ENCODE measurements at regions not wholly inside any gene's neighbourhood (a gene's known extent, or its start where the extent isn't known, plus 50 kb on each side); places are given as distances from the start of the nearest gene placed in this dataset.

DNA sequence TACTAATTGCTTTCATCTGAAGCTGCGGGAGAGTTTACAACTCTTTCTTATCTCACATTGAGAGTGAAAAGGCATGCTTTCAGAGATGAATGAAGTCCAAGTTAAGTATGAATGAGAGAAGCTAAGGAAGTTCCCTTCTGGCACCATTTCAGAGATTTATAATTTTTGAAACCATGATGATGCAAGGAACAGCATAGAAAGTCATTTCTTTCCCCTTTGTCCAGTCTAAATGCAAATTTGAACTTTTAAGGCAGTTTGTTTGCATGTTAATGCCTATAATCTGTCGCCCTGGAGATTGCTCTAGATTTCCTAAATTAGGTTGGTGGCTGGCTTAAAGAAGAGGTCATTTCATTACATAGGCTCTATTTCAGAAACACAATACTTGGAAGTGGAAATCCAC lies 594.8 kb upstream of the GOT2 start:
- TF ChIP-seq, protein P1, sequence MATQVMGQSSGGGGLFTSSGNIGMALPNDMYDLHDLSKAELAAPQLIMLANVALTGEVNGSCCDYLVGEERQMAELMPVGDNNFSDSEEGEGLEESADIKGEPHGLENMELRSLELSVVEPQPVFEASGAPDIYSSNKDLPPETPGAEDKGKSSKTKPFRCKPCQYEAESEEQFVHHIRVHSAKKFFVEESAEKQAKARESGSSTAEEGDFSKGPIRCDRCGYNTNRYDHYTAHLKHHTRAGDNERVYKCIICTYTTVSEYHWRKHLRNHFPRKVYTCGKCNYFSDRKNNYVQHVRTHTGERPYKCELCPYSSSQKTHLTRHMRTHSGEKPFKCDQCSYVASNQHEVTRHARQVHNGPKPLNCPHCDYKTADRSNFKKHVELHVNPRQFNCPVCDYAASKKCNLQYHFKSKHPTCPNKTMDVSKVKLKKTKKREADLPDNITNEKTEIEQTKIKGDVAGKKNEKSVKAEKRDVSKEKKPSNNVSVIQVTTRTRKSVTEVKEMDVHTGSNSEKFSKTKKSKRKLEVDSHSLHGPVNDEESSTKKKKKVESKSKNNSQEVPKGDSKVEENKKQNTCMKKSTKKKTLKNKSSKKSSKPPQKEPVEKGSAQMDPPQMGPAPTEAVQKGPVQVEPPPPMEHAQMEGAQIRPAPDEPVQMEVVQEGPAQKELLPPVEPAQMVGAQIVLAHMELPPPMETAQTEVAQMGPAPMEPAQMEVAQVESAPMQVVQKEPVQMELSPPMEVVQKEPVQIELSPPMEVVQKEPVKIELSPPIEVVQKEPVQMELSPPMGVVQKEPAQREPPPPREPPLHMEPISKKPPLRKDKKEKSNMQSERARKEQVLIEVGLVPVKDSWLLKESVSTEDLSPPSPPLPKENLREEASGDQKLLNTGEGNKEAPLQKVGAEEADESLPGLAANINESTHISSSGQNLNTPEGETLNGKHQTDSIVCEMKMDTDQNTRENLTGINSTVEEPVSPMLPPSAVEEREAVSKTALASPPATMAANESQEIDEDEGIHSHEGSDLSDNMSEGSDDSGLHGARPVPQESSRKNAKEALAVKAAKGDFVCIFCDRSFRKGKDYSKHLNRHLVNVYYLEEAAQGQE (IDR thresholded peaks at IDR 0.05; ENCODE audit: insufficient read depth in 1 of 2, low read depth in 2 of 2, low read length in 1 of 2) = no peak
- TF ChIP-seq SIN3A (IDR thresholded peaks at IDR 0.05; ENCODE audit: borderline replicate concordance, insufficient read depth, low read depth, low read length) (no peak), POLR2AphosphoS5 (IDR thresholded peaks at IDR 0.05; ENCODE audit: low read depth, low read length) (no peak), TCF7L2 (IDR thresholded peaks at IDR 0.05; ENCODE audit: low read depth, low read length) (no peak)
- TF ChIP-seq, protein P2, sequence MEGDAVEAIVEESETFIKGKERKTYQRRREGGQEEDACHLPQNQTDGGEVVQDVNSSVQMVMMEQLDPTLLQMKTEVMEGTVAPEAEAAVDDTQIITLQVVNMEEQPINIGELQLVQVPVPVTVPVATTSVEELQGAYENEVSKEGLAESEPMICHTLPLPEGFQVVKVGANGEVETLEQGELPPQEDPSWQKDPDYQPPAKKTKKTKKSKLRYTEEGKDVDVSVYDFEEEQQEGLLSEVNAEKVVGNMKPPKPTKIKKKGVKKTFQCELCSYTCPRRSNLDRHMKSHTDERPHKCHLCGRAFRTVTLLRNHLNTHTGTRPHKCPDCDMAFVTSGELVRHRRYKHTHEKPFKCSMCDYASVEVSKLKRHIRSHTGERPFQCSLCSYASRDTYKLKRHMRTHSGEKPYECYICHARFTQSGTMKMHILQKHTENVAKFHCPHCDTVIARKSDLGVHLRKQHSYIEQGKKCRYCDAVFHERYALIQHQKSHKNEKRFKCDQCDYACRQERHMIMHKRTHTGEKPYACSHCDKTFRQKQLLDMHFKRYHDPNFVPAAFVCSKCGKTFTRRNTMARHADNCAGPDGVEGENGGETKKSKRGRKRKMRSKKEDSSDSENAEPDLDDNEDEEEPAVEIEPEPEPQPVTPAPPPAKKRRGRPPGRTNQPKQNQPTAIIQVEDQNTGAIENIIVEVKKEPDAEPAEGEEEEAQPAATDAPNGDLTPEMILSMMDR (IDR thresholded peaks at IDR 0.05) = no peak
- Histone ChIP-seq H3K4me3 (ENCODE audit: low read depth in 2 of 2, low read length in 2 of 2) (no peak overlapping the region), H3K27me3 (ENCODE audit: control insufficient read depth, insufficient read depth, low read length) (no peaks in the 10 kb centered on the region), H3K9me3 (ENCODE audit: control insufficient read depth, insufficient read depth, low read depth, low read length) (no peaks in the 10 kb centered on the region), H3K36me3 (ENCODE audit: control insufficient read depth, insufficient read depth, low read length) (no peaks in the 10 kb centered on the region), H3K4me1 (ENCODE audit: control insufficient read depth, insufficient read depth, low read length) (no peaks in the 10 kb centered on the region), H3K27ac (ENCODE audit: low read length) (no peak overlapping the region)
- BruUV-seq (replicated peaks) = no TSS peak
- DNase-seq (ENCODE audit: low read depth, low spot score) (no peak), ATAC-seq (no peak)
- intact Hi-C loops (cut with micrococcal nuclease; ENCODE audit: unreplicated experiment) (no loop called here), in situ Hi-C loops (cut with HindIII; ENCODE audit: low pct_unique_long_range_greater_than_20kb, low sequenced_read_pairs) (no loop called here)
- POLR2A ChIA-PET = no interaction called here
- CTCF ChIA-PET = no interaction called here

DNA sequence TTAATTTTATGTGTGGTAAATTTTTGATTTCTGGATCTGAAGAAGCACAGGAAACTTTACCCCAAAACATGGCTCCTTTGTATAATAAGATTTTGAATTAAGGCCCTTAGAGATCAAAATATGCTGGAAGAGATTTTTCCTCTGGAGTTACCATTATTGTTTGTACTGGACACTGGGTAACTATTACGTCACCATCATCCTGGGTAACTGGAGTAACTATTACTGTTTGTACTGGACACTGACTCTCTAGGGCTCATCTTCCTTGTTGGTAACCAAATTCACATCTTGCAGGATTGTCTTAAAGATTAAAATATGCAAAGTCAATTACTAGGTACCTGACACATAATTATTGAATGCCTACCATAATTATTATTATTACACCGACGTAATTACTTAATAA lies 593.8 kb upstream of the GOT2 start:
- POLR2A ChIA-PET = no interaction called here

More for the DNA sequence above, 593.8 kb upstream of the GOT2 start:
- CTCF ChIA-PET = no interaction called here
- in situ Hi-C loops (cut with HindIII; ENCODE audit: low pct_unique_long_range_greater_than_20kb, low sequenced_read_pairs) (no loop called here), intact Hi-C loops (cut with micrococcal nuclease; ENCODE audit: unreplicated experiment) (no loop called here)
- no TSS peak for BruUV-seq (replicated peaks)
- TF ChIP-seq, protein P1 (IDR thresholded peaks at IDR 0.05; ENCODE audit: insufficient read depth in 1 of 2, low read depth in 2 of 2, low read length in 1 of 2) = no peak
- TF ChIP-seq TCF7L2 (IDR thresholded peaks at IDR 0.05; ENCODE audit: low read depth, low read length) = no peak
- no peak for TF ChIP-seq POLR2AphosphoS5 (IDR thresholded peaks at IDR 0.05; ENCODE audit: low read depth, low read length)
- TF ChIP-seq, protein P2 (IDR thresholded peaks at IDR 0.05) = no peak
- no peak for TF ChIP-seq SIN3A (IDR thresholded peaks at IDR 0.05; ENCODE audit: borderline replicate concordance, insufficient read depth, low read depth, low read length)
- DNase-seq (ENCODE audit: low read depth, low spot score) (no peak), ATAC-seq (no peak)
- no peaks in the 10 kb centered on the region for H3K9me3 ChIP-seq (ENCODE audit: control insufficient read depth, insufficient read depth, low read depth, low read length)
- no peaks in the 10 kb centered on the region for H3K36me3 ChIP-seq (ENCODE audit: control insufficient read depth, insufficient read depth, low read length)
- no peak overlapping the region for H3K27ac ChIP-seq (ENCODE audit: low read length)
- no peaks in the 10 kb centered on the region for H3K4me1 ChIP-seq (ENCODE audit: control insufficient read depth, insufficient read depth, low read length)
- no peak overlapping the region for H3K4me3 ChIP-seq (ENCODE audit: low read depth in 2 of 2, low read length in 2 of 2)
- H3K27me3 ChIP-seq (ENCODE audit: control insufficient read depth, insufficient read depth, low read length) = no peaks in the 10 kb centered on the region

All from Panc1 (cell line).